DMS 273 treated with DMSO at 0.1 percent for 48 hours (cell line): ENCODE measurements at regions not wholly inside any gene's neighbourhood (a gene's known extent, or its start where the extent isn't known, plus 50 kb on each side); places are given as distances from the start of the nearest gene placed in this dataset.
A peak's percentile ranks its signal among the peaks of the same experiment; 100 is the strongest.

Source experiments
- DNase-seq: peaks from one replicate; lab custom pipeline; 2025; lab: John Stamatoyannopoulos, UW

DNA sequence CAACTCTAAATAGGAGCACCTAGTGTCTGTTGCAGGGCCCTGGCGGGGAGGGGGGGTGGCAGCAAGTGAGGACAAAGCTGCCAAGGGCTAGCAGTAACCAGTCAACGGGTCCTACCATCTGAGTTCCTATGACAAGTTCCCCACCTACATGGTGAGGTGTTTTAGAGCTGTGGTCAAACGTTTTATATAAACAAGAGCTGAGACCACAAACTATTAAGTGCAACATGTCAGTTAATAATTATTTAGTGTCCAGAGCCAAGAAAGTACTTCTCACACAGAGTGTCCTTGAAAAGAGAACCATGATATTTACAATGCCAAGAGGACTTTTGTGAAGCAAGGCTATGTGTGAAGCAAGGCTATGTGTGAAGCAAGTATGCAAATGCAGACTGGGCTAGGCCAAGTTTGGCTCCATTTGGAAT lies 434.7 kb downstream of the TNS3 start:
- no peak for DNase-seq

DNA sequence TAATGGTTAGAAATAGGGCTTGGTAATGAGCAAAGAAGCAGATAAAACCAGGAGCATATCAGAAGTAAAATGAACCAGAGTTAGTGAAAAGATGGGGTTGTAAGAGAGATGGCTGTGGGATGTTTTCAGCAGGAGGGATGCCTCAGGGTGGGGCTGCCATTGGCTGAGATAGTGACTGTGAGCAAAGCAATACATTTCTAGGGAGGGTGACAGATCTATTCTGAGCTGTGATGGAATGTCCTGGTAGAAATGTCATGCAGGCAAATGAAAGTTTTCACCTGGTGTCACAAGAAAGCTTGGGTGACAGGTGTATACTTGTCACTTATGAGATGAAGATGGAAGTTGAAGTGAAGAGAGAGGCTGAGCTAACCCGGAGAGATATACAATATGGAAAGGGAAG lies 435.9 kb downstream of the TNS3 start:
- no peak for DNase-seq

DNA sequence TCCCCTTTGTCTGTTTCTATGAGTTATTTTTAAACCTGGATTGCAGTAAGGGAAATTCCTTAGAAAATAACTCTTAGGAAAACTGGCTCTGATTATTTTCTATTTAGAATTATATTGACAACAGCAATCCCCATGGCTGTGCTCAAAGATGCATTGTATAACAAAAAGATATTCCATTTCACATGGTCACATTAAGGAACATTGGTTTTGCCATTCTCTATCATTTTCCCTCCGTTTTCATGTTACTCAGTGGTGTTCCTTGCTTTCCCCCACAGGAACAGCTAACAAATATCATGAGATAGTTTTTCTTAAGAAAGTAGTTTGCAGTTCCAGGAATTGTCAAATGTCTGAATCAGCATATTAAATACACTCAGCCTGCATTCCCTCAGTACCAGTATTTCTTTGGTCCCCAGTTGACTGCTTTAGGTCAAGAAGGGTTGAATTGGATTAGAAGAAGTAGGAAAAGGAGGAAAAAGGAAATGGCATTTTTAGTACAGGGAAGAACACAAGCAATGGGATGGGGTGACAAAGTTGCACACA lies 436.7 kb downstream of the TNS3 start:
- DNase-seq, result no peak

GRCh38 chr7:47143339-47143738 lies 438.6 kb downstream of the TNS3 start:
- no peak for DNase-seq

- DNase-seq, result no peak
These were observed 439.1 kb downstream of the TNS3 start for GRCh38 chr7:47142867-47143175.

- DNase-seq, result no peak
These were observed 439.6 kb downstream of the TNS3 start for GRCh38 chr7:47142169-47142866.

DNA sequence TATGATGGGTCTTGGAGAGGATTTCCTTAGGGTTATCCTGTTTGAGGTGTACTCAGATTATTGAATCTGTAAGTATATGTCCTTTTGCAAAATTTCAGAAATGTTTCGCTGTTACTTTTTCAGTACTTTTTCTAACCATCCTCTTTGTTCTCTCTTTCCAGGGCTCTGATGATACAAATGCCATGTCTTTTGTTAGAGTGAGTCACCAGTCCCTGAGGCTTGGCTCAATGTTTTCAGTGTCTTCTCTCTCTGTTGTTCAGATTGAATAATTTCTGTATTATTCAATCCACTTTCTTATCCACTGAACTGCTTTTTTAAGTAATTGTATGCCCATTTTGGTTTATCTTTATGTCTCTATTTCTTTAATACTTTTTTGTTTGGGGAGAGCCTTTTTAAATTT lies 449.4 kb downstream of the TNS3 start:
- no peak for DNase-seq

DNA sequence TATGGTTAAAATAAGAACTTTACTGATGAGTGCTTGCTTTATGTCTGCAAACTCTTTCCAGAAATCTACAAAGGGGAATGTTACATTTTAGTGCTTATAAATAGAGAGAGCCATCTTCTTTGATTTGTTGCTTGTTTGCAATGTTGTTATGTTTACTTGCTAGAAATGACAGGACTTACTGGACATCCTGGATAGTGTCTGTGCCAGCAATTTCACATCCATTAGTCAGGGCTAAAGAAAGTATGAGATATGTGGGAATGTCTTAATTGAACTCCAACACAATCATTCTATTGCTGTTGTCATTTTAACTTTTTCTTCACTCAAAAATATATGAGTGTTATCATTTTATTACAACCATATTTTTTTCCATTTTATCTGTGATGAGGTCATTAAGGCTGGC lies 453.2 kb downstream of the TNS3 start:
- no peak for DNase-seq

- DNase-seq, result no peak
These were observed 456.4 kb downstream of the TNS3 start for GRCh38 chr7:47125529-47125928.

DNA sequence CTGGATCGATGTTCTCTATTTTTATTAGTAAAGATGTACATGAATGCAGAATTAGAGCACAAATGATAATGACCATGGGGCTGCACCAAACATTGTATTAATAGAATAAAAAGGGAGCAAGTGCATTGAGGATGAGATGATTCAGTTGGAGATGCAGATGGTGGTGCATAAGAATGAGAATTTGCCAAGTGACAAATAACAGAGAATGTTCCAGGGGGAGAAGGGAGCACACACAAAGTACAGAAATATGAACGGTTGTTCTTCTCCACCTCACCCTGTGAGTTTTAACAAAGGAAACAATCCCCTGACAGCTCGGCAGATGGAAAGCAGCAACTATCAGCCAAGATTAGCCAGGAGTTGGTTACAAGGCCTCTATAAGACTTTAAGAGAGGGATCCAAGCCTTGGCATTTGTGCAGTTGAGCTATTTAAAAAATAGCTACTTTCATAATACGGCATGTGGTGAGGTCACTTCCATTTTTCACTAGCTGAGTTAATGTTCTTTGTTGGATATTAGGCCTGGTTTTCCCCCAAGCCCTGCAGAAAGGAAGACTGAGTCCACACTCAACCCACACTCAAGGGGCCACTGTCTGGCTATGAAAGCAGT lies 462.5 kb downstream of the TNS3 start:
- no peak for DNase-seq

DNA sequence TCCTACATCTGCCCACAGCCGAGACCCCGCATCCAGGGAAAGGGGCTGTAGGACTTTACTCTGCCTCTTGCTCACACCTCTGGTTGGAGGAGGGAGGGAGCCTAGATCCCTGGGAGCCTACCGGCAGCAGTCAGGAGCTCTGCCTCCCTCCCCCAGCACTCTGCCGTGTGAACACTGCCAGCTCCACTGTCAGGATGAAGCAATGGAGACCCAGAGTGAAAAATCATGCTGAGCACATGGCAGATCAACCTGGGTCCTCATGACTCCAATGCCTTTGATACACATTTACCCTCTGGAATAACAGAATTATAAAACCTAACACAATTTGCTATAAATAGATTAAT lies 477.7 kb downstream of the TNS3 start:
- no peak for DNase-seq

GRCh38 chr7:47103498-47104205 lies 478.3 kb downstream of the TNS3 start:
- DNase-seq, result no peak

DNA sequence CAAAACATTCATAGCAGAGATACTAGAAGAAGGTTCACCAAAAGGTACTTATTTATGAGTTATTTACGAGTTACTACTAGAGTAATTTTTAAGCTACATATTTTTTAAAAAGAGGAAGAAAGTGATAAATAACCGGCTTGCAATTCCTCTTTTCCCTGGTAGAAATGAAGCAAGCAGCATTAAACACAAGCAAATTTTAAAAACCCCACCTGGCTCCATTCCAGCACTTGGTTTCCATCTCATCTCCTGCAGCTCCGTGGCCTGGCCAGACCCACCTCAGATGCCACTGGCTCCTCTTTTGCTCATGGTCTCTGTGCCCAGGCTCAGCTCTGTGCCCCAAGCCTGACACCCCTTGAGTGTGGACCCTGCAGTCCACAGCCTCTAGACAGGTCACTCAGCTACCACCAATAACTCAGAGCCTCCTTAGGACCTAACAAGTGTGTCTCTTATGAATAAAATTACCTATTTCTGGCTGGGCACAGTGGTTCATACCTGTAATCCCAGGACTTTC lies 479.5 kb downstream of the TNS3 start:
- no peak for DNase-seq

- peak; percentile 46 for DNase-seq
These were observed 481.0 kb downstream of the TNS3 start for GRCh38 chr7:47100817-47101435.

GRCh38 chr7:47100148-47100816 lies 481.6 kb downstream of the TNS3 start:
- DNase-seq, result no peak

DNA sequence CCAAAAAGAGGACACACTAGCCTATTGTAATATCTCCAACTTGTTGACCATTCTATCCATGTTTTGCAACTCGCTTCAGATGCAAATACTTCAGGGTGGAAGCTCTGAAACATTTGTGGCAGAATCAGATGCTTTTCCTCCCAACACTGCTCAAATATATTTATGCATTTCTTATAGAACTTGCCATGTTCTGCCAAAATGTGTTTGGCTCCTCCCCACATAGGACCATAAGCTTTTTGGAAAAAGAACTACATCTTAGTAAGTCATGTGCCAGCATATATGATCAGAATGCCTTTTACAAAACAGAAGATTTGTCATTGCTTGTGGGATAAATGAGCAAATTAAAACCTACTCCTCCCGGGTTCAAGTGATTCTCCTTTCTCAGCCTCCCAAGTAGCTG lies 484.5 kb downstream of the TNS3 start:
- no peak for DNase-seq

DNA sequence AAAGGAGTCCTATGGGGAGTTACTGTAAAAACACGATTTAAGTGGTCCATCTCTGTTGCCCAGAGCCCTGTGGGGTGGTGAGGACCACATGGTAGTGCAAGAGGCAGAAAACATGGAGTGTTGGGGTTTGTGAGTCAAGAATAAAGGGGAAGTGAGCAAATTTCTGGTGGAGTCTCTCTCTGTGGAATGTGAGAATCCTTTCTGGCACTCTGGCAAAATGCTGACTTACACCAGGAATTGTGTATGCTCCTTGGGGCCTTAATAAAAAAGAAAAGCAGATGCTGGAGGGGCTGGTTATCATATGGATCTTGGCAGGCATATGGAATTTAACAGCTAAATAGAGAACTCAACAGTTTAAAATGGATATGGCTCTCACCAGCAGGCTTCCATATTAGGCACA lies 486.0 kb downstream of the TNS3 start:
- DNase-seq, result no peak

DNA sequence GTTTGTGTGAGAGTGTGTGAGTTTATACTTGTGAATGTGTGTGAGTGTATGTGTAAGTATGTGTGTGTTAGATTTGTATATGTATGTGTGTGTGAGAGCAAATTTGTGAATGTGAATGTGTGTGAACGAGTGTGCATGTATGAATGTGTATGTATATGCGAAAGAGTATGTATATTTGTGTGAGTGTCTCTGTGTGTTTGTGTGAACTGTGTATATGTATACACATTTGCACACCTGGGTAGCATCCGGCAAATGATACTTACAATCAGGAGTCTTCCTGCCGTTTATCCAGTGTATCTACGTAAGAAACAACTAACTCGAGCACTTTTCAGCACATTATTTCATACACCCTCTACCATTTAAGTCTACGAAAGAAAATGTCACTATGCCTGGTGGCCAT lies 487.4 kb downstream of the TNS3 start:
- no peak for DNase-seq

- DNase-seq, result no peak
These were observed 488.3 kb downstream of the TNS3 start for GRCh38 chr7:47093320-47094234.

DNA sequence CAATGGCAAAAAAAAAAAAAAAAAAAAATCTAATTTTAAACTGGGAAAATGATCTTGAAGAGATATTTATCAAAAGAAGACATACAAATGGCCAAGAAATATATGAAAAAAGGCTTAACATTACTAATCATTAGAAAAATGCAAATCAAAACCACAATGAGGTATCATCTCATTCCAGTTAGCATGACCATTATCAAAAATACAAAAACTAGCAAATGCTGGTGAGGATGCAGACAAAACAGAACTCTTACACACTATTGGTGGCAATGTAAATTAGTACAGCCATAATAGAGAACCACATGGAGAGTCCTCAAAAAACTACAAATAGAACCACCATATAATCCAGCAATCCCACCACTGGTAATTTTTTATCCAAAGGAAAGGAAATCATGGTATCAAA lies 489.6 kb downstream of the TNS3 start:
- DNase-seq, result no peak

DNA sequence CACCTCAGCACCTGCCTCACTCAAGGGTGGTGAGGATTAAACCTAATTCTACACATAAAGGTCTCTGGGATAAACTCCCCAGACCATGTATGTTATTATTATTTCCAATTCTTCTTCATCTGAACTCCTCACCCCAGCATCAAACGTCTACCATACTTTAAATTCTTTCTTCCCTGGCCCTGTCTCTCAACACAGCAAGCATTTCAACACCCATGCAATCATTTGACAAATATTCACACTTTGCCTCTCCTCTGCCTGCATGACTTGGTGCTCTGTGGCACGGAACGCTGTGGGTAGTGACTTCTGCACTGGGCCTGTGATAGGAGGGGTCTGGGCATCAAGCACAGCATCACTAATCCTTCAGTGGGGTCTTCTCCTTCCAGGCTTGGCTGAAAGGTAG lies 490.8 kb downstream of the TNS3 start:
- no peak for DNase-seq
